Coronary artery (tissue), 2 donors: ENCODE measurements at regions not wholly inside any gene's neighbourhood (a gene's known extent, or its start where the extent isn't known, plus 50 kb on each side); places are given as distances from the start of the nearest gene placed in this dataset.

Source experiments
- DNase-seq: peaks from one replicate; pipeline ENCODE4 v3.0.0-alpha.2; 2017; ENCODE audit warnings: low spot score
- H3K27ac ChIP-seq, 2 donors: fragments of 200-600 bp; sonication (generic); one replicate each; pipeline ENCODE4 v1.5.1; 2016 to 2019
- H3K4me3 ChIP-seq: fragments of 200-600 bp; sonication (generic); 2 replicates; pipeline ENCODE4 v1.5.1; 2016; ENCODE audit warnings: mild to moderate bottlenecking, moderate library complexity
- CTCF ChIP-seq: fragments of 200-600 bp; sonication (generic); IDR thresholded peaks from one replicate; pipeline ENCODE4 v1.5.1; 2019; ENCODE audit warnings: antibody characterized with exemption

- Histone ChIP-seq H3K4me3 (no peak overlapping the region), H3K27ac (no peak overlapping the region)
- DNase-seq, result no peak
- no peak for TF ChIP-seq CTCF
These were observed 207.5 kb upstream of the SLC35B3 start for GRCh38 chr6:8642854-8643253.

GRCh38 chr6:8642131-8642530, 206.8 kb upstream of the SLC35B3 start:
- Histone ChIP-seq H3K4me3 (no peak overlapping the region), H3K27ac (no peak overlapping the region)
- DNase-seq, result no peak
- no peak for TF ChIP-seq CTCF

- no peak overlapping the region for H3K4me3 ChIP-seq
These were observed 204.7 kb upstream of the SLC35B3 start for GRCh38 chr6:8639928-8640649.

GRCh38 chr6:8637896-8638597, 202.7 kb upstream of the SLC35B3 start:
- H3K4me3 ChIP-seq, result no peak overlapping the region
- DNase-seq, result no peak
- TF ChIP-seq CTCF, result no peak
- H3K27ac ChIP-seq, result no peak overlapping the region

More at GRCh38 chr6:8639928-8640649, 204.7 kb upstream of the SLC35B3 start:
- no peak overlapping the region for H3K27ac ChIP-seq
- no peak for DNase-seq
- TF ChIP-seq CTCF, result no peak

- DNase-seq, result no peak
- no peak overlapping the region for H3K27ac ChIP-seq
- no peak for TF ChIP-seq CTCF
- H3K4me3 ChIP-seq, result no peak overlapping the region
These were observed 198.4 kb upstream of the SLC35B3 start for GRCh38 chr6:8633762-8634161.

GRCh38 chr6:8628736-8629135, 193.4 kb upstream of the SLC35B3 start:
- H3K4me3 ChIP-seq, result no peak overlapping the region
- H3K27ac ChIP-seq, result no peak overlapping the region
- DNase-seq, result no peak
- TF ChIP-seq CTCF, result no peak

- no peak for TF ChIP-seq CTCF
- no peak overlapping the region for H3K4me3 ChIP-seq
- DNase-seq, result no peak
- no peak overlapping the region for H3K27ac ChIP-seq
These were observed 192.7 kb upstream of the SLC35B3 start for GRCh38 chr6:8628063-8628462.
